AG09319 (cell line): ENCODE measurements at regions not wholly inside any gene's neighbourhood (a gene's known extent, or its start where the extent isn't known, plus 50 kb on each side); places are given as distances from the start of the nearest gene placed in this dataset.

Source experiments
- DNase-seq: peaks from one replicate; pipeline ENCODE4 v3.0.0-alpha.2; 2010; ENCODE audit warnings: low read depth; ENCODE audit errors: extremely low read depth
- TF ChIP-seq, protein P1 (sequence below): IDR thresholded peaks from 2 replicates; pipeline ENCODE4 v1.5.1; 2011; ENCODE audit warnings: low read depth, mild to moderate bottlenecking, inconsistent platforms, low read length, moderate library complexity

GRCh38 chr4:8671712-8672290, 79.2 kb downstream of the CPZ start:
- DNase-seq: no peak
- TF ChIP-seq, protein P1, sequence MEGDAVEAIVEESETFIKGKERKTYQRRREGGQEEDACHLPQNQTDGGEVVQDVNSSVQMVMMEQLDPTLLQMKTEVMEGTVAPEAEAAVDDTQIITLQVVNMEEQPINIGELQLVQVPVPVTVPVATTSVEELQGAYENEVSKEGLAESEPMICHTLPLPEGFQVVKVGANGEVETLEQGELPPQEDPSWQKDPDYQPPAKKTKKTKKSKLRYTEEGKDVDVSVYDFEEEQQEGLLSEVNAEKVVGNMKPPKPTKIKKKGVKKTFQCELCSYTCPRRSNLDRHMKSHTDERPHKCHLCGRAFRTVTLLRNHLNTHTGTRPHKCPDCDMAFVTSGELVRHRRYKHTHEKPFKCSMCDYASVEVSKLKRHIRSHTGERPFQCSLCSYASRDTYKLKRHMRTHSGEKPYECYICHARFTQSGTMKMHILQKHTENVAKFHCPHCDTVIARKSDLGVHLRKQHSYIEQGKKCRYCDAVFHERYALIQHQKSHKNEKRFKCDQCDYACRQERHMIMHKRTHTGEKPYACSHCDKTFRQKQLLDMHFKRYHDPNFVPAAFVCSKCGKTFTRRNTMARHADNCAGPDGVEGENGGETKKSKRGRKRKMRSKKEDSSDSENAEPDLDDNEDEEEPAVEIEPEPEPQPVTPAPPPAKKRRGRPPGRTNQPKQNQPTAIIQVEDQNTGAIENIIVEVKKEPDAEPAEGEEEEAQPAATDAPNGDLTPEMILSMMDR: no peak
